ENCODE measurements at regions not wholly inside any gene's neighbourhood (a gene's known extent, or its start where the extent isn't known, plus 50 kb on each side); places are given as distances from the start of the nearest gene placed in this dataset.

DNA sequence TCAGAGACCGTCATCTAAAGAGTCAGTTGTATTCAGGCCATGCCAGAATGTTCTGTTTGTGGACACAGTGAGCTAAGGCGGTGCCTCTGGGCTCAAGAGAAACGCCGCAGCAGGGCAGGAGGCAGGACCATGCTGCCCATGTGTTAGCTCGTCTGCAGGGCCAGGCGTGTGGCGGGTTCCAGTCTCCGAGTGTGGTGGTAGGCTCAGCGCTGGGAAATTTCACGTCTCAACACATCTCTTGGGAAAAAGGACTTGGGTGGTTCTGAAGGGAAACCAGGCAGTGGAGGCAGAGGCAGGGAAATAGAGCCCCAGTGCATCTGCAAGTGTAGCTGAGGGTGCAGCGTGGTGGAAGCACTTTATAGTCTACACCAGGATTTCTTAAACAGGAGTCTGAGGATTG is 56.9 kb upstream of the TAGAP start:
- no peak overlapping the region for H3K4me3 ChIP-seq (ENCODE audit: low read depth, low read length)
- DNase-seq (ENCODE audit: low read depth in 4 of 6, low spot score in 6 of 6) = no peak
- no peaks in the 10 kb centered on the region for H3K27me3 ChIP-seq (ENCODE audit: control insufficient read depth, insufficient read depth, low read length)
- peaks cover 29% of the 10 kb centered on the region for H3K4me1 ChIP-seq (ENCODE audit: control insufficient read depth, insufficient read depth, low read length)
- H3K9me3 ChIP-seq (ENCODE audit: control insufficient read depth, insufficient read depth, low read length) = no peaks in the 10 kb centered on the region
- H3K36me3 ChIP-seq (ENCODE audit: control insufficient read depth, insufficient read depth, low read length) = no peaks in the 10 kb centered on the region
- H3K27ac ChIP-seq (ENCODE audit: low read depth, low read length) = no peak overlapping the region
- WGBS (ENCODE audit: insufficient coverage) = 85% methylated on average over 9 of the region's 11 CpGs

DNA sequence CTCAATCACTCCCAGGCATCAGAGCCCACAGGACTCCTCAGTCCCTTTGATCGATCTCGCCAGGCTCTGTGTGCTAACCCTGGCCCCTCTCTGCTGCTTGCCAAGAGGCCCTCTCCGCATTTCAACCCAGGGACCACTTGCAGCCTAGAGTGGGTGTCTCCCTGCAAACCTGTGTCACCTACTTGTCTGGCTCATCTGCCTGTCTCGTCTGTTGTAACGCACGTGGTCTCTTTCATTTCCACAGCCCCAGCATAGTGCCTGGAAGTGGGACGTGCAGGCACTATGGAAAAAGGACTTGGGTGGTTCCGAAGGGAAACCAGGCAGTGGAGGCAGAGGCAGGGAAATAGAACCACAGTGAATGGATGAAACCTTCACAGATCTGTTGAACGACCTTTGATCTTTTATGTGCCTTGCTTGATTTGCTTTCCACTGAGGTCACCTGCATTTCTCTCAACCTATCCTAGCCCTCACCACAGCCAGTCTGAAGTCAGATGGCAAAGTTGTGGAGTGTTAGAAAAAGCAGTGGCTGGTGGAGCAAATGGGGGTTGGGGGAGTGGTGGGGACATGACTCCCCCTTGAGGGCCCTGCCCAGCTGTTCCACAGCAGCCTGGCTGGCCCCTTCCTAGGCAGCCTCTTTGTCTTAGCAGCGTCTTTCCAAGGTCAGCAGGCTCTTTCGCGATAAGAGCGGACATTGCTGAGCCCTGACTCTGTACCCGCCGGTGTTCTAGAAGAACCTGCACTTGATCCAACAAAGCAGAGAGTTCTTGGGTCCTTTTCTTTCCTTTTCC is 55.8 kb upstream of the TAGAP start:
- no peaks in the 10 kb centered on the region for H3K9me3 ChIP-seq (ENCODE audit: control insufficient read depth, insufficient read depth, low read length)
- no peak for DNase-seq (ENCODE audit: low read depth in 4 of 6, low spot score in 6 of 6)
- H3K36me3 ChIP-seq (ENCODE audit: control insufficient read depth, insufficient read depth, low read length) = no peaks in the 10 kb centered on the region
- 91% methylated on average over 11 of the region's 15 CpGs for WGBS (ENCODE audit: insufficient coverage)
- H3K27ac ChIP-seq (ENCODE audit: low read depth, low read length) = no peak overlapping the region
- H3K4me1 ChIP-seq (ENCODE audit: control insufficient read depth, insufficient read depth, low read length) = peaks cover 26% of the 10 kb centered on the region
- H3K4me3 ChIP-seq (ENCODE audit: low read depth, low read length) = no peak overlapping the region
- no peaks in the 10 kb centered on the region for H3K27me3 ChIP-seq (ENCODE audit: control insufficient read depth, insufficient read depth, low read length)

DNA sequence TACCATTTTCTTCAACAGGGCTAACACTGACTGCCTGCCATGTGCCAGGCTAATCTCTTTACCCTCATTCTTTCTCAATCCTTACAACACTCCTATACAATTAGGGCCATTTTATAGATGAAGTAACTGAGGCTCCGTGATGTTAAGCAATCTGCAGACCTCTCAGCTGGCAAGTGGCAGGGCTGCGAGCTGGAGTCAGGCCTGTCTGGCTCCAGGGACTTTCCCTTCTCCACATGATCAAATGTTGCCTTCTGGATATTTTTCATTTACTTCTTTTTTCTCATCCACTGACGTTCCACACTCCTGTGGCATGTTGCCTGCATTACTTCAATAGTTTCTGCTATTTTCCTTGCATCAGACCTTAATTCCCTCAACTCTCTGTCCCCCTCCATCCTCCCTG is 55.2 kb upstream of the TAGAP start:
- no peak for DNase-seq (ENCODE audit: low read depth in 4 of 6, low spot score in 6 of 6)
- H3K27me3 ChIP-seq (ENCODE audit: control insufficient read depth, insufficient read depth, low read length) = no peaks in the 10 kb centered on the region
- WGBS (ENCODE audit: insufficient coverage) = 75% methylated on average over 2 of the region's 3 CpGs
- peaks cover 23% of the 10 kb centered on the region for H3K4me1 ChIP-seq (ENCODE audit: control insufficient read depth, insufficient read depth, low read length)
- no peak overlapping the region for H3K27ac ChIP-seq (ENCODE audit: low read depth, low read length)
- H3K9me3 ChIP-seq (ENCODE audit: control insufficient read depth, insufficient read depth, low read length) = no peaks in the 10 kb centered on the region
- H3K36me3 ChIP-seq (ENCODE audit: control insufficient read depth, insufficient read depth, low read length) = no peaks in the 10 kb centered on the region
- H3K4me3 ChIP-seq (ENCODE audit: low read depth, low read length) = no peak overlapping the region

DNA sequence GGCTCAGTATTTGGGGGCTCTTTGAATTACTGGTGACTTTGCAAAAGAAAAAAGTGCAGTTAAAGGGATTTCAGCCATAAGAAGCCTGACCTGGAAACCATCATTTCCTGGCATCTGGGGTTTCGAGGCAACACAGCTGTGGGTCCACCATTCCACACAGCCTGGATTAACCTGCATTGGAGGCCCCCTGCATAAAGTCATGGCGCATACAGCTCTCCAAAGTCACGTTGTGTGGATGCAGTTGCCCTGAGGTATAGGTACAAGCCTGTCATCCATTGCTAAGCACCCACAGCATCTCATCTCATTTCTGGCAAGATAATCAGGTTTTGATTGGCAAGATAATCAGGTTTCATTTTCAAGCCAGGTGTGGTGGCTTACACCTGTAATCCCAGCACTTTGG is 54.5 kb upstream of the TAGAP start:
- no peak for DNase-seq (ENCODE audit: low read depth in 4 of 6, low spot score in 6 of 6)
- Histone ChIP-seq H3K9me3 (ENCODE audit: control insufficient read depth, insufficient read depth, low read length) (no peaks in the 10 kb centered on the region), H3K4me1 (ENCODE audit: control insufficient read depth, insufficient read depth, low read length) (peaks cover 22% of the 10 kb centered on the region), H3K4me3 (ENCODE audit: low read depth, low read length) (no peak overlapping the region), H3K36me3 (ENCODE audit: control insufficient read depth, insufficient read depth, low read length) (no peaks in the 10 kb centered on the region), H3K27me3 (ENCODE audit: control insufficient read depth, insufficient read depth, low read length) (no peaks in the 10 kb centered on the region), H3K27ac (ENCODE audit: low read depth, low read length) (no peak overlapping the region)
- WGBS (ENCODE audit: insufficient coverage) = 100% methylated on average over 2 of the region's 3 CpGs

DNA sequence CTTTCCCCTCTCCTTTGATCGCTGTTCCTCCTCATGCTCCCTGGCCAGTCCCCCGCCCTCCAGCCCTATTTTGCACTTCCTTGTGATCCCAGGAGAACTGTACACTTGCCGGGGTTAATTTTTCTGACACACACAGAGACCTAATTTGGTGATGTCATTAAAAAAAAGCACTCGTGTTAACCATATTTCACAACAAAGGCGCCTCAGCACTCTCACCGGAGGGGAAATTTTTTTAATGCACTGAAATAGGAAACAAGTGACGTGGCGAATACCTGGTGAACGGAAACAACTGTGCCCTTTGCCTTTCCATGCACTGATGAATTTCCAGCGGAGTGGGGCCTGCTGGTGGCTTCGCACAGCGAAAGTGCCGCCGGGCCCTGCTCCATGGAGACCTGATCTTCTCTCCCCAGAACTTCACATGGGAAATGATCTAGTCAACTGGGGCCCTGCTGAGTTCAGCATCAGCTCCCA is 53.9 kb upstream of the TAGAP start:
- no peak for DNase-seq (ENCODE audit: low read depth in 4 of 6, low spot score in 6 of 6)
- H3K27ac ChIP-seq (ENCODE audit: low read depth, low read length) = no peak overlapping the region
- H3K36me3 ChIP-seq (ENCODE audit: control insufficient read depth, insufficient read depth, low read length) = no peaks in the 10 kb centered on the region
- H3K4me3 ChIP-seq (ENCODE audit: low read depth, low read length) = no peak overlapping the region
- no peaks in the 10 kb centered on the region for H3K9me3 ChIP-seq (ENCODE audit: control insufficient read depth, insufficient read depth, low read length)
- WGBS (ENCODE audit: insufficient coverage) = 84% methylated on average over 12 of the region's 14 CpGs
- no peaks in the 10 kb centered on the region for H3K27me3 ChIP-seq (ENCODE audit: control insufficient read depth, insufficient read depth, low read length)
- peaks cover 20% of the 10 kb centered on the region for H3K4me1 ChIP-seq (ENCODE audit: control insufficient read depth, insufficient read depth, low read length)

DNA sequence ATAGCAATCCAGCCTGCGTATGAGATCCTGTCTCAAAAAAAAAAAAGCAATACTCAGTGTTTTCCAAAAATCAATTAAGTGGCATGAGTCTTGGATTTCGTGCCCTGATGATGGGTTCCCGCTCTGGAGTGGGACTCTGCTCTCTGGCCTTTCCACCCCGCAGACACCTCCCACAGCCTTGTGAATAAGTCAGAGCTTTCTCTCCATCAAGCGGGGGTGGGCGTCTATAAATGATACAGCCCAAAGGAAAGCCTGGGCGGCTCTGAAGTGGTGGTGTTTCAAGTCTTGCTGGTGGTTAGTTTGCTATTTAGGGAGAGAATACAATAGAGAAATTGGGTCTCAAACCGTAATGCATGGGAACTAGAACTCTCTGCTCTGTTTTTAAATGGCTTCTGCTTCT is 52.5 kb upstream of the TAGAP start:
- 97% methylated on average over 4 of the region's 8 CpGs for WGBS (ENCODE audit: insufficient coverage)
- H3K4me3 ChIP-seq (ENCODE audit: low read depth, low read length) = no peak overlapping the region
- H3K4me1 ChIP-seq (ENCODE audit: control insufficient read depth, insufficient read depth, low read length) = peaks cover 15% of the 10 kb centered on the region
- no peak overlapping the region for H3K27ac ChIP-seq (ENCODE audit: low read depth, low read length)
- no peak for DNase-seq (ENCODE audit: low read depth in 4 of 6, low spot score in 6 of 6)
- no peaks in the 10 kb centered on the region for H3K27me3 ChIP-seq (ENCODE audit: control insufficient read depth, insufficient read depth, low read length)
- no peaks in the 10 kb centered on the region for H3K9me3 ChIP-seq (ENCODE audit: control insufficient read depth, insufficient read depth, low read length)
- no peaks in the 10 kb centered on the region for H3K36me3 ChIP-seq (ENCODE audit: control insufficient read depth, insufficient read depth, low read length)

DNA sequence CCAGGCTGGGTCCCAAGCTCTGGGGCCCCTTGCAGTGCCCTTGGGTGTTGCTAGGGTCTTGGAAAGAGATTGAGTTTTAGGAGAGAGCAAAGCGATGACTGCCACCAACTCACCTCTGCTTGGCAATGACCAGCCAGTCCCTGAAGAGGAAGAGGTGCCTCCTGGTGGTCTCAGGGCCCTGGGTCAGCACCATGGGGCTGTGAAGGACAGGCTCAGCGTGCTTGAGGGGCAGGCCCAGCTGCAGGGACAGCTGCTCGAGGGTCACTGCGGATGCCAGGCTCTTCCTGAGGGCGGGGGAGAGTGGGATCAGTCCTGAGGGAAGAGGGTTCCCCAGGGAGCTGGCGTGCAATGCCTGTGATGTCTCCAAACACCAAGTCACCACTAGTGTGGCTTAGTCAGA is 50.8 kb upstream of the TAGAP start:
- Histone ChIP-seq H3K27me3 (ENCODE audit: control insufficient read depth, insufficient read depth, low read length) (no peaks in the 10 kb centered on the region), H3K27ac (ENCODE audit: low read depth, low read length) (no peak overlapping the region), H3K4me3 (ENCODE audit: low read depth, low read length) (no peak overlapping the region), H3K36me3 (ENCODE audit: control insufficient read depth, insufficient read depth, low read length) (no peaks in the 10 kb centered on the region), H3K9me3 (ENCODE audit: control insufficient read depth, insufficient read depth, low read length) (no peaks in the 10 kb centered on the region), H3K4me1 (ENCODE audit: control insufficient read depth, insufficient read depth, low read length) (peaks cover 15% of the 10 kb centered on the region)
- DNase-seq (ENCODE audit: low read depth in 4 of 6, low spot score in 6 of 6) = no peak
- 61% methylated on average over 3 of the region's 6 CpGs for WGBS (ENCODE audit: insufficient coverage)

DNA sequence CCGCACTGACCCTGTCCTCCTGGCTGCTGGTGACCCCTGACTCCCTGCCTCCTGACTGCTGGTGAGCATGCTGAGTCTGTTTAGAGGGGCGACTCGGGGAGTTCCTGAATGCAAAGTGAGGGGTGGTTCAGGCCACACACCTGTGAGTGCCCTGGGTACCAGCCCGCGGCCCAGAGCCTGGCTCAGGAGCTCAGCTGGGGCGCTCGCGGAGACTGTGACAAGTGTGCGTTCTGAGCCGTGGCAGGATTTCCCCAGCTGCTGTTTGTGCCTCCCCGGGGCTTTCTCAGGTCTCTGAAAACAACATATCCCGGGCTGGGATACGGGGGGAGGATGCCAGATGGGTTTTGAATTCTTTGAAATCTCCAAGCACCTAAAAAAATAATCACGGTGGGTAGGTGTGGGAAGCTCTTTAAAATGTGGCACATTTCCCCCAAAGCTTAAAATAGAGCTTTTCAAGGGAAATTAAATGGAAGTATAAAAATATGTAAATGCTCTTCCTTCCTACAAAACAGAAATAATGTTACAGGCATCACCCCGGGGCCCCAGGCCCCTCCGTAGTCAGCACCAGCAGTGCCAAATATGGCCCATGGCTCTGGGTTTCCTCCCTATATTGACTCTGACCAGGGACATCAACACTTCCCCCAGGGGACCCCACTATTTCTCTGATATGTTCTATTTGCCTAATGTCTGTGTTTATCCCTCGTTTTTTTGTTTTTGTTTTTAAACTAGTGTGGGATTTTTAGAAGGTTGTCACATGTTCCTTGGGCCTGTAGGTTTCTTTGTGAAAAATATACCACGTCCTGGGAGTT is 49.9 kb upstream of the TAGAP start:
- 42% methylated on average over 14 of the region's 18 CpGs for WGBS (ENCODE audit: insufficient coverage)
- H3K9me3 ChIP-seq (ENCODE audit: control insufficient read depth, insufficient read depth, low read length) = no peaks in the 10 kb centered on the region
- no peaks in the 10 kb centered on the region for H3K36me3 ChIP-seq (ENCODE audit: control insufficient read depth, insufficient read depth, low read length)
- H3K27ac ChIP-seq (ENCODE audit: low read depth, low read length) = no peak overlapping the region
- DNase-seq (ENCODE audit: low read depth in 4 of 6, low spot score in 6 of 6) = peak in 2 of 6 donors; percentile 47 to 49
- peaks cover 15% of the 10 kb centered on the region for H3K4me1 ChIP-seq (ENCODE audit: control insufficient read depth, insufficient read depth, low read length)
- H3K4me3 ChIP-seq (ENCODE audit: low read depth, low read length) = no peak overlapping the region
- H3K27me3 ChIP-seq (ENCODE audit: control insufficient read depth, insufficient read depth, low read length) = no peaks in the 10 kb centered on the region
